DOHH2 (cell line): ENCODE measurements at regions not wholly inside any gene's neighbourhood (a gene's known extent, or its start where the extent isn't known, plus 50 kb on each side); places are given as distances from the start of the nearest gene placed in this dataset.

Experiments
- H3F3A ChIP-seq: fragments of 200-600 bp; sonication (generic), shearing (Covaris generic); 2 replicates; pipeline ENCODE4 v1.6.0; 2016; ENCODE audit warnings: antibody characterized with exemption, mild to moderate bottlenecking; ENCODE audit not compliant: control insufficient read depth, insufficient read depth
- H3K27ac ChIP-seq: fragments of 200-600 bp; sonication (generic); 2 replicates; pipeline ENCODE4 v1.5.1; 2014; ENCODE audit warnings: low read depth, mild to moderate bottlenecking, low read length, moderate library complexity
- H3K27me3 ChIP-seq: fragments of 200-600 bp; sonication (generic); 2 replicates; pipeline ENCODE4 v1.6.1; 2014; ENCODE audit warnings: mild to moderate bottlenecking, low read length, mixed read lengths; ENCODE audit not compliant: control insufficient read depth
- H3K36me3 ChIP-seq: fragments of 200-600 bp; sonication (generic); 2 replicates; pipeline ENCODE4 v1.6.1; 2014; ENCODE audit warnings: mild to moderate bottlenecking, low read length, moderate library complexity, mixed read lengths; ENCODE audit not compliant: control insufficient read depth
- H3K4me1 ChIP-seq: fragments of 200-600 bp; sonication (generic); 2 replicates; pipeline ENCODE4 v1.6.1; 2014; ENCODE audit warnings: mild to moderate bottlenecking, low read length, mixed read lengths; ENCODE audit not compliant: control insufficient read depth
- H3K4me2 ChIP-seq: fragments of 200-600 bp; sonication (generic); 2 replicates; pipeline ENCODE4 v1.6.0; 2014; ENCODE audit warnings: mild to moderate bottlenecking, low read length, moderate library complexity
- H3K4me3 ChIP-seq: fragments of 200-600 bp; sonication (generic); 2 replicates; pipeline ENCODE4 v1.5.1; 2014; ENCODE audit warnings: mild to moderate bottlenecking, low read length, mixed read lengths
- H3K79me2 ChIP-seq: fragments of 200-600 bp; sonication (generic); 2 replicates; pipeline ENCODE4 v1.6.1; 2014; ENCODE audit warnings: mild to moderate bottlenecking, low read length, mixed read lengths; ENCODE audit not compliant: control insufficient read depth
- H3K9me2 ChIP-seq: fragments of 200-600 bp; sonication (generic); replicated peaks from 2 replicates; pipeline ENCODE4 v1.6.1; 2014; ENCODE audit warnings: mild to moderate bottlenecking, low read length, mixed read lengths; ENCODE audit not compliant: control insufficient read depth
- H3K9me3 ChIP-seq: fragments of 200-600 bp; sonication (generic); 2 replicates; pipeline ENCODE4 v1.6.1; 2014; ENCODE audit warnings: antibody characterized with exemption, low read length, mixed read lengths; ENCODE audit not compliant: control insufficient read depth, insufficient read depth
- H4K20me1 ChIP-seq: fragments of 200-600 bp; sonication (generic); 2 replicates; pipeline ENCODE4 v1.6.0; 2014; ENCODE audit warnings: low read depth, mild to moderate bottlenecking, antibody characterized with exemption, low read length, moderate library complexity; ENCODE audit not compliant: control insufficient read depth, insufficient read depth
- CTCF ChIP-seq: fragments of 200-600 bp; sonication (generic); IDR thresholded peaks from one replicate; pipeline ENCODE4 v1.5.1; 2014; ENCODE audit warnings: antibody characterized with exemption, mild to moderate bottlenecking, low read depth, low read length; ENCODE audit not compliant: poor library complexity, severe bottlenecking
- EZH2phosphoT487 ChIP-seq: fragments of 200-600 bp; sonication (generic); IDR thresholded peaks from 2 replicates; pipeline ENCODE4 v1.6.1; 2017; ENCODE audit warnings: borderline replicate concordance, mild to moderate bottlenecking, antibody characterized with exemption, low read length, moderate library complexity, mixed read lengths

GRCh38 chr9:79287708-79288290 lies 284.0 kb upstream of the TLE4 start:
- no peak overlapping the region for H3K4me2 ChIP-seq
- H3K4me3 ChIP-seq: no peak overlapping the region
- no peaks in the 10 kb centered on the region for H3K9me2 ChIP-seq
- H4K20me1 ChIP-seq: no peaks in the 10 kb centered on the region
- H3K27me3 ChIP-seq: no peaks in the 10 kb centered on the region
- no peaks in the 10 kb centered on the region for H3K9me3 ChIP-seq
- no peaks in the 10 kb centered on the region for H3F3A ChIP-seq
- no peaks in the 10 kb centered on the region for H3K4me1 ChIP-seq
- TF ChIP-seq EZH2phosphoT487: no peak
- TF ChIP-seq CTCF: no peak
- H3K36me3 ChIP-seq: no peaks in the 10 kb centered on the region
- no peak overlapping the region for H3K27ac ChIP-seq
- no peaks in the 10 kb centered on the region for H3K79me2 ChIP-seq

- Histone ChIP-seq H3K9me3 (no peaks in the 10 kb centered on the region), H3K9me2 (no peaks in the 10 kb centered on the region), H3K4me3 (no peak overlapping the region), H3F3A (no peaks in the 10 kb centered on the region), H3K4me1 (no peaks in the 10 kb centered on the region), H3K4me2 (no peak overlapping the region), H3K36me3 (no peaks in the 10 kb centered on the region), H3K27ac (no peak overlapping the region), H3K27me3 (no peaks in the 10 kb centered on the region), H3K79me2 (no peaks in the 10 kb centered on the region), H4K20me1 (no peaks in the 10 kb centered on the region)
- TF ChIP-seq EZH2phosphoT487 (no peak), CTCF (no peak)
Observed at GRCh38 chr9:79289856-79290255, 281.9 kb upstream of the TLE4 start.

GRCh38 chr9:79292731-79293280 lies 279.0 kb upstream of the TLE4 start:
- Histone ChIP-seq H3K4me2 (no peak overlapping the region), H3F3A (no peaks in the 10 kb centered on the region), H3K9me2 (no peaks in the 10 kb centered on the region), H3K4me1 (no peaks in the 10 kb centered on the region), H3K79me2 (no peaks in the 10 kb centered on the region), H3K36me3 (no peaks in the 10 kb centered on the region), H3K4me3 (no peak overlapping the region), H4K20me1 (no peaks in the 10 kb centered on the region), H3K27me3 (no peaks in the 10 kb centered on the region), H3K9me3 (no peaks in the 10 kb centered on the region), H3K27ac (no peak overlapping the region)
- TF ChIP-seq EZH2phosphoT487 (no peak), CTCF (no peak)
